Activated CD8-positive, alpha-beta memory T cell treated with anti-CD3 and anti-CD28 coated beads, Interleukin-2, amount 10 ng/mL, durations not matched to agents 7 days and 5 days (primary cell): ENCODE measurements at regions not wholly inside any gene's neighbourhood (a gene's known extent, or its start where the extent isn't known, plus 50 kb on each side); places are given as distances from the start of the nearest gene placed in this dataset.

Experiments
- ATAC-seq: fragments of 150-1000 bp; cut with Tn5 transposase; one replicate; pipeline ENCODE4 v1.10.0; 2021; ENCODE audit warnings: moderate library complexity
- CTCF ChIA-PET: fragments of 350-600 bp; sonication (Branson Sonifier 250); formaldehyde crosslinking; loops from one replicate; lab custom pipeline; 2021; ENCODE audit warnings: antibody characterized with exemption; lab: Charles Lee
- DNase-seq: peaks from one replicate; pipeline ENCODE4 v3.0.0-alpha.2; 2020
- H3K27ac Mint-ChIP-seq: one replicate; pipeline ENCODE4 v1.8.0; 2021; ENCODE audit warnings: mild to moderate bottlenecking, mixed read lengths
- H3K27me3 Mint-ChIP-seq: one replicate; pipeline ENCODE4 v1.8.0; 2021; ENCODE audit warnings: mixed read lengths
- H3K36me3 Mint-ChIP-seq: one replicate; pipeline ENCODE4 v1.8.0; 2021; ENCODE audit warnings: mild to moderate bottlenecking, mixed read lengths
- H3K4me1 Mint-ChIP-seq: one replicate; pipeline ENCODE4 v1.8.0; 2021; ENCODE audit warnings: mixed read lengths
- H3K4me3 Mint-ChIP-seq: one replicate; pipeline ENCODE4 v1.8.0; 2021; ENCODE audit warnings: mild to moderate bottlenecking, moderate library complexity, mixed read lengths
- H3K9me3 Mint-ChIP-seq: one replicate; pipeline ENCODE4 v1.8.0; 2022; ENCODE audit warnings: low read depth, mixed read lengths

- no peak overlapping the region for H3K4me3 Mint-ChIP-seq
Observed at GRCh38 chr18:73270920-73271634, 403.3 kb upstream of the NETO1 start.

GRCh38 chr18:73264562-73264921 is 396.8 kb upstream of the NETO1 start:
- ATAC-seq (no peak), DNase-seq (no peak)
- CTCF ChIA-PET: no interaction called here
- H3K27me3 Mint-ChIP-seq: no peaks in the 10 kb centered on the region
- no peak overlapping the region for H3K27ac Mint-ChIP-seq
- no peaks in the 10 kb centered on the region for H3K4me1 Mint-ChIP-seq
- no peak overlapping the region for H3K4me3 Mint-ChIP-seq
- peaks cover 4% of the 10 kb centered on the region for H3K9me3 Mint-ChIP-seq
- H3K36me3 Mint-ChIP-seq: no peaks in the 10 kb centered on the region

More at GRCh38 chr18:73270920-73271634, 403.3 kb upstream of the NETO1 start:
- Mint-ChIP-seq H3K27me3 (no peaks in the 10 kb centered on the region), H3K36me3 (no peaks in the 10 kb centered on the region), H3K4me1 (no peaks in the 10 kb centered on the region), H3K27ac (no peak overlapping the region), H3K9me3 (peaks cover 11% of the 10 kb centered on the region)
- no peak for ATAC-seq
- CTCF ChIA-PET: no interaction called here
- DNase-seq: no peak

DNA sequence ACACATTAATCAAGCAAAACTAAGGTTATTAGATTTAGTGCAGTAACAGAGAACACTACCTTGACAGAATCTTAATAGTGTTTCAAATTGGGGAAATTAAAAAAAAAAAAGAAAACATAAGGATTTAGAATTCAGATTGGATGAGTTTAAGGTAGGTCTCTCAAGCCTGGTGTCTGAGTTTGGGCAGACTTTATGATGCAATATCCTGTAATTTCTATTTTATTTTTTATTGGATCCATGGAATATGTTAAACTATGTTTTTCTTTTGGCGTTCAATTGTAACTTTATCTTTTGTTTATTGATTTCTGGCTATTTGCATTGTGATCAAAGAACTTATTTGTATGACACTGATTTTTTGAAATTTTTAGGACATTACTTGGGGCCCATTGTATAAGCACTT is 394.1 kb upstream of the NETO1 start:
- H3K27me3 Mint-ChIP-seq: no peaks in the 10 kb centered on the region
- CTCF ChIA-PET: no interaction called here
- DNase-seq (no peak), ATAC-seq (no peak)
- no peaks in the 10 kb centered on the region for H3K4me1 Mint-ChIP-seq
- no peak overlapping the region for H3K4me3 Mint-ChIP-seq
- H3K9me3 Mint-ChIP-seq: peaks cover 10% of the 10 kb centered on the region
- no peak overlapping the region for H3K27ac Mint-ChIP-seq
- no peaks in the 10 kb centered on the region for H3K36me3 Mint-ChIP-seq

GRCh38 chr18:73261243-73261642 is 393.5 kb upstream of the NETO1 start:
- H3K9me3 Mint-ChIP-seq: peaks cover 10% of the 10 kb centered on the region
- H3K36me3 Mint-ChIP-seq: no peaks in the 10 kb centered on the region
- H3K4me3 Mint-ChIP-seq: no peak overlapping the region
- no peak for ATAC-seq
- no peaks in the 10 kb centered on the region for H3K4me1 Mint-ChIP-seq
- no peaks in the 10 kb centered on the region for H3K27me3 Mint-ChIP-seq
- CTCF ChIA-PET: no interaction called here
- no peak for DNase-seq
- H3K27ac Mint-ChIP-seq: no peak overlapping the region

- H3K36me3 Mint-ChIP-seq: no peaks in the 10 kb centered on the region
- ATAC-seq (no peak), DNase-seq (no peak)
- no peaks in the 10 kb centered on the region for H3K4me1 Mint-ChIP-seq
- no peak overlapping the region for H3K4me3 Mint-ChIP-seq
- peaks cover 7% of the 10 kb centered on the region for H3K9me3 Mint-ChIP-seq
- CTCF ChIA-PET: no interaction called here
- no peak overlapping the region for H3K27ac Mint-ChIP-seq
- no peaks in the 10 kb centered on the region for H3K27me3 Mint-ChIP-seq
Observed at GRCh38 chr18:73258375-73259087, 390.7 kb upstream of the NETO1 start.

- Mint-ChIP-seq H3K27ac (no peak overlapping the region), H3K27me3 (no peaks in the 10 kb centered on the region), H3K9me3 (peaks cover 12% of the 10 kb centered on the region), H3K4me1 (no peaks in the 10 kb centered on the region), H3K4me3 (no peak overlapping the region), H3K36me3 (no peaks in the 10 kb centered on the region)
- DNase-seq (no peak), ATAC-seq (no peak)
- CTCF ChIA-PET: no interaction called here
Observed at GRCh38 chr18:73254564-73254963, 386.8 kb upstream of the NETO1 start.

- Mint-ChIP-seq H3K27me3 (no peaks in the 10 kb centered on the region), H3K4me3 (no peak overlapping the region), H3K27ac (no peak overlapping the region), H3K36me3 (no peaks in the 10 kb centered on the region), H3K4me1 (no peaks in the 10 kb centered on the region), H3K9me3 (peaks cover 23% of the 10 kb centered on the region)
- CTCF ChIA-PET: no interaction called here
- no peak for DNase-seq
- no peak for ATAC-seq
Observed at GRCh38 chr18:73249030-73249429, 381.2 kb upstream of the NETO1 start.

GRCh38 chr18:73246763-73247162 is 379.0 kb upstream of the NETO1 start:
- Mint-ChIP-seq H3K27me3 (no peaks in the 10 kb centered on the region), H3K4me1 (no peaks in the 10 kb centered on the region), H3K4me3 (no peak overlapping the region), H3K9me3 (peaks cover 19% of the 10 kb centered on the region), H3K36me3 (no peaks in the 10 kb centered on the region), H3K27ac (no peak overlapping the region)
- CTCF ChIA-PET: no interaction called here
- DNase-seq (no peak), ATAC-seq (no peak)

- no peak for ATAC-seq
- Mint-ChIP-seq H3K36me3 (no peaks in the 10 kb centered on the region), H3K4me3 (no peak overlapping the region), H3K27ac (no peak overlapping the region), H3K4me1 (no peaks in the 10 kb centered on the region), H3K27me3 (no peaks in the 10 kb centered on the region), H3K9me3 (peaks cover 22% of the 10 kb centered on the region)
- CTCF ChIA-PET: no interaction called here
- no peak for DNase-seq
Observed at GRCh38 chr18:73245345-73245744, 377.6 kb upstream of the NETO1 start.

- Mint-ChIP-seq H3K9me3 (peaks cover 22% of the 10 kb centered on the region), H3K36me3 (no peaks in the 10 kb centered on the region), H3K27ac (no peak overlapping the region), H3K27me3 (no peaks in the 10 kb centered on the region), H3K4me1 (no peaks in the 10 kb centered on the region), H3K4me3 (no peak overlapping the region)
- DNase-seq (no peak), ATAC-seq (no peak)
- CTCF ChIA-PET: no interaction called here
Observed at GRCh38 chr18:73244401-73244800, 376.6 kb upstream of the NETO1 start.

DNA sequence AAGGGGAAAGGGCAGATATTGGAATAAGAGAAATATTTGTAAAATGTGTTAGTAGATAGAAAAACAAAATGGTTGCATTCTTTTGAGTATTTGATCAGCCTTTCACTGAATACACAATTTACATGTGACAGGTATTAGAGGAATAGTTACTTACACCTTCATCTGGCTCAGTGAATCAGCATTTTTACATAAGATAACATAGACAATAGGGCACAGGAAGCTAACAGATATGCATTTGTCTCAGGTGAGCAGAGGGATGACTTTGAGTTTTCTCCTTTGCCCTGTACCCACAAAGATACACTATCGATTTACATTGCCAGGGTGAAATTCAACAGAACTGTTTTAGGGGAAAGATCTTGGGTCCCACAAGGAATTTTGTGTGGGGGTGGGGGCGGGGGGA is 373.1 kb upstream of the NETO1 start:
- ATAC-seq: no peak
- no peaks in the 10 kb centered on the region for H3K4me1 Mint-ChIP-seq
- no peak overlapping the region for H3K27ac Mint-ChIP-seq
- peaks cover 13% of the 10 kb centered on the region for H3K9me3 Mint-ChIP-seq
- no peaks in the 10 kb centered on the region for H3K36me3 Mint-ChIP-seq
- no peak for DNase-seq
- CTCF ChIA-PET: no interaction called here
- no peak overlapping the region for H3K4me3 Mint-ChIP-seq
- no peaks in the 10 kb centered on the region for H3K27me3 Mint-ChIP-seq

- DNase-seq: no peak
- CTCF ChIA-PET: no interaction called here
- H3K27me3 Mint-ChIP-seq: no peaks in the 10 kb centered on the region
- H3K4me1 Mint-ChIP-seq: no peaks in the 10 kb centered on the region
- H3K9me3 Mint-ChIP-seq: peaks cover 6% of the 10 kb centered on the region
- no peak overlapping the region for H3K4me3 Mint-ChIP-seq
- no peaks in the 10 kb centered on the region for H3K36me3 Mint-ChIP-seq
- ATAC-seq: no peak
- no peak overlapping the region for H3K27ac Mint-ChIP-seq
Observed at GRCh38 chr18:73235921-73236320, 368.1 kb upstream of the NETO1 start.

GRCh38 chr18:73235491-73235890 is 367.7 kb upstream of the NETO1 start:
- Mint-ChIP-seq H3K4me3 (no peak overlapping the region), H3K27ac (no peak overlapping the region), H3K36me3 (no peaks in the 10 kb centered on the region), H3K4me1 (no peaks in the 10 kb centered on the region), H3K9me3 (peaks cover 4% of the 10 kb centered on the region), H3K27me3 (no peaks in the 10 kb centered on the region)
- DNase-seq: no peak
- no peak for ATAC-seq
- CTCF ChIA-PET: no interaction called here

DNA sequence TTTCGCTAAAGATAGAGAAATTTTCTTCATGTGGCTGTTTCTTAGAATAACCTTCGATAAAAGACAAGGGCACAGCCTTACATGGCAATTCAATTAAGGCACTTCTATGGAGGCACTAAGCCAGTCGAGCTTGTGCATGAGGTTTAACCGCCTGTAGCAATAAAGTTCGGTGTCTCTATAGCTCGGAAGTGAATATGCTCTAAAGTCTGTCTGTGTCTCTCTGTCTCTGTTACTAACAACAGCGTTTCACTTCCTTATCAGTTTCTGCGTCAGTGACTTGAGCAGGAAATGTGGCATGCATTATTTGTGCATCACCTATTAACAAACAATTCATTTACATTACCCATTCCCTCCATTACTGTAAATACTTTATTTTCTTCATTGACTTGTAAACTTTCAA is 365.1 kb upstream of the NETO1 start:
- Mint-ChIP-seq H3K4me1 (no peaks in the 10 kb centered on the region), H3K9me3 (peaks cover 2% of the 10 kb centered on the region), H3K4me3 (no peak overlapping the region), H3K36me3 (no peaks in the 10 kb centered on the region), H3K27ac (no peak overlapping the region), H3K27me3 (no peaks in the 10 kb centered on the region)
- ATAC-seq (no peak), DNase-seq (no peak)
- CTCF ChIA-PET: no interaction called here
